ENCODE measurements at regions not wholly inside any gene's neighbourhood (a gene's known extent, or its start where the extent isn't known, plus 50 kb on each side); places are given as distances from the start of the nearest gene placed in this dataset.

DNA sequence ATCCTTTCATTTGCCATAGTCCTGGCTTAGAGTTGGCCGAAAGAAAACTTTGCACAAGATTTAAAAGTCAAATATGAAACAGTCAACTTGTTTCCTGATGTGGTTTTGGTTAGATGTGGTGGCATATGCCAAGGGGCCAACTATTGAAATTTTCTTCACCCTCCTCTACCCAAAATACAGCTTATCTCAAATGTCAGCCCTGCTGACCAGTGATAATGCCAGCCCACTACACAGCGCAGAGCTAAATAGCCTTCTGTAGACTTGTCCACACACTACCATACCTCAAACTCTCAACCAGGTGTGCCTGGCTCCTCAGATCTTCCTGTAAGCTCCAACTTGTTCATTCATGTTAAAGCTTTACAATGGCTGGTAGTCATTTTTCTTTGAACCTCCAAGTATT, 368.5 kb upstream of the STAC start:
- Histone ChIP-seq H3K4me3 (ENCODE audit: low read depth in 1 of 3, low read length in 3 of 3) (no peak overlapping the region), H3K27ac (ENCODE audit: low read depth in 1 of 3, low read length in 2 of 3) (no peak overlapping the region), H3K27me3 (ENCODE audit: control insufficient read depth in 3 of 3, insufficient read depth in 3 of 3, low read length in 3 of 3) (no peaks in the 10 kb centered on the region), H3K4me1 (ENCODE audit: control insufficient read depth in 3 of 3, insufficient read depth in 2 of 3, low read depth in 1 of 3, low read length in 2 of 3) (no peaks in the 10 kb centered on the region), H3K9me3 (ENCODE audit: control insufficient read depth in 2 of 2, insufficient read depth in 1 of 2, low read depth in 1 of 2, low read length in 1 of 2) (peaks cover 0 to 3% of the 10 kb centered on the region in 2 donors), H3K36me3 (ENCODE audit: control insufficient read depth in 3 of 3, insufficient read depth in 2 of 3, low read depth in 1 of 3, low read length in 3 of 3) (no peaks in the 10 kb centered on the region)
- 66 to 80% (median 70%) methylated on average over 2 of the region's 2 CpGs for WGBS, 3 donors
- DNase-seq (no peak), FAIRE-seq (no peak)

DNA sequence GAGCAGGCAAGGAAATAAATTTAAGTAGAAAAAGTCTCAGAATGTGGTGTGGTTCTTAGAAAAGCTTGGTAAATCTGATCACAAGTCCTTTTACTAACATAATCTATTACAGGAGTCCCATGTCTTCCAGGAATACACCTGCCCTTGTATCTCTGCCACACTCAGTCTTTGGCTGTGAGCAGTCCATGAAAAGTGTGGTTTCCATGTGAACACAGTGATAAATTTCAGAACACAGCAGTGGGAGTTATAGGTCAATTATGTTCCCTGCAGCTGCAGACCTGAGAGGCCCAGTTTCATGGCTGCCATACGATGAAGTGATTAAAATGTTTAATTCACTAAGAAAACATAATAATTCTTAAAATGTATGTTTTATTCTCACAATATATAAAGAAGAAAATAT, 366.9 kb upstream of the STAC start:
- WGBS, 3 donors = 55 to 76% (median 66%) methylated on average over 1 of the region's 1 CpG
- no peaks in the 10 kb centered on the region for H3K36me3 ChIP-seq (ENCODE audit: control insufficient read depth in 3 of 3, insufficient read depth in 2 of 3, low read depth in 1 of 3, low read length in 3 of 3)
- no peak for DNase-seq

DNA sequence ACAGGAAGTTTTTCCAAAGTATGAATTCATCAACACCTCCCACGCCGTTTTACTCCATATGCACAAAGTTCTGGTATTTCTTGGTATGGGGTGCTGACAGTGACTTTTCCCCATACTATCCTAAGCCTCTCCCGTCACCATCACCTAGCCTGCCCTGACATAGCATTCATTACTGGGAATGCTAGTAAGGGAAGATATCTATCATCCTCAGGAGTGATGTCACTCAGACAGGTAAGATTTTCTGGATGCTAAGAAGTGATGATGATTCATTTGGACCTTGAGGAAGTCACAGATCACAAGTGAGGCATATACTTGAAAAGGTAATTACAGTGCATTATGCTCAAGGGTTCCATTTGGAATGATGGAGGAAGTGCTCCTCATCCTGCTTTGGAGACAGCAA, 355.1 kb upstream of the STAC start:
- H3K27me3 ChIP-seq (ENCODE audit: control insufficient read depth in 3 of 3, insufficient read depth in 3 of 3, low read length in 3 of 3) = no peaks in the 10 kb centered on the region
- no peaks in the 10 kb centered on the region for H3K36me3 ChIP-seq (ENCODE audit: control insufficient read depth in 3 of 3, insufficient read depth in 2 of 3, low read depth in 1 of 3, low read length in 3 of 3)
- H3K4me3 ChIP-seq (ENCODE audit: low read depth in 1 of 3, low read length in 3 of 3) = no peak overlapping the region
- no peak overlapping the region for H3K27ac ChIP-seq (ENCODE audit: low read depth in 1 of 3, low read length in 2 of 3)
- no peak for FAIRE-seq
- no peaks in the 10 kb centered on the region for H3K4me1 ChIP-seq (ENCODE audit: control insufficient read depth in 3 of 3, insufficient read depth in 2 of 3, low read depth in 1 of 3, low read length in 2 of 3)
- no peaks in the 10 kb centered on the region for H3K9me3 ChIP-seq (ENCODE audit: control insufficient read depth in 2 of 2, insufficient read depth in 1 of 2, low read depth in 1 of 2, low read length in 1 of 2)
- no peak for DNase-seq
- 83 to 92% (median 90%) methylated on average over 3 of the region's 3 CpGs for WGBS, 3 donors

More for the DNA sequence above, 366.9 kb upstream of the STAC start:
- Histone ChIP-seq H3K27me3 (ENCODE audit: control insufficient read depth in 3 of 3, insufficient read depth in 3 of 3, low read length in 3 of 3) (no peaks in the 10 kb centered on the region), H3K27ac (ENCODE audit: low read depth in 1 of 3, low read length in 2 of 3) (no peak overlapping the region), H3K4me3 (ENCODE audit: low read depth in 1 of 3, low read length in 3 of 3) (no peak overlapping the region), H3K9me3 (ENCODE audit: control insufficient read depth in 2 of 2, insufficient read depth in 1 of 2, low read depth in 1 of 2, low read length in 1 of 2) (peaks cover 0 to 1% of the 10 kb centered on the region in 2 donors), H3K4me1 (ENCODE audit: control insufficient read depth in 3 of 3, insufficient read depth in 2 of 3, low read depth in 1 of 3, low read length in 2 of 3) (no peaks in the 10 kb centered on the region)
- FAIRE-seq = no peak

DNA sequence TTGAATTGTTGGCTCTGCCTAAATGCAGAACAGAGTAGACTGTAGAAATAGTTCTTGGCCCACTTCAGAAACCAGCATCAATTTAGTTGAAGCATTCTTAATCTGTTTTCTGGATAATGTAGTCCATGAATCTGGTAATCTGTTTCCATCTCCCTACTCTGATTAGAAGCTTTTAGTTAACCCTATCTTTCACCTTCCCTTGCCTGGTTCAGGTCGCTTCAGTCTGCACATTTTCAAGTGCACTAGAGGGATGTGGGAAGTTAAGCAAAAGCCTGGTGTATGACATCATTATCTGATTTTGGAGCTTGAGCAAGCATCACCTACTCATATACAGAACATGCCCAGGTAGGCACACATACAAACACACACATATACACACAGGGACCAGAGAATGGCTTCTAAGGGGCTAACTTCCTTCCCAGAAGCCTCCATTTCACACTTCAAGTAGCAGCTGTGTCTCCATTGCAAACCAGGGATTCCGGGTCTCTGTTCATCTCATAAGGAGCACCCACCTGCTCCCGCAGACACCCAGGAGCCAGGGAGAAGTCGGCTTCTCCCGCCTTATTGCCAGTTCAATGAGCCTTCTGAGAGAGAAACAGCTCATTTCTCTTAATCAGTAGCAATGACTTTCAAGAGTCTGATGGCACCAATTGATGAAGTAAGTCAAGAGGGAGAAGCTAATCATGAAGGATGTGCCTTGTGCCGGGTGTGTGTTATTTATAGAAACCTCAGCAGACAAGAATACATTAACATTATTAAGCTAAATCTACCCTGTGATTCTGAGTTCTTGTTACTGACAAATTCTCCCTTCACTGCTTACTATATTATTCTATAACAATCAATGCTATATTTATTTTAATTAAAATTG, 347.9 kb upstream of the STAC start:
- no peak for DNase-seq
- H3K4me1 ChIP-seq (ENCODE audit: control insufficient read depth in 3 of 3, insufficient read depth in 2 of 3, low read depth in 1 of 3, low read length in 2 of 3) = no peaks in the 10 kb centered on the region
- no peak overlapping the region for H3K27ac ChIP-seq (ENCODE audit: low read depth in 1 of 3, low read length in 2 of 3)
- no peaks in the 10 kb centered on the region for H3K36me3 ChIP-seq (ENCODE audit: control insufficient read depth in 3 of 3, insufficient read depth in 2 of 3, low read depth in 1 of 3, low read length in 3 of 3)
- H3K27me3 ChIP-seq (ENCODE audit: control insufficient read depth in 3 of 3, insufficient read depth in 3 of 3, low read length in 3 of 3) = no peaks in the 10 kb centered on the region
- H3K9me3 ChIP-seq (ENCODE audit: control insufficient read depth in 2 of 2, insufficient read depth in 1 of 2, low read depth in 1 of 2, low read length in 1 of 2) = no peaks in the 10 kb centered on the region
- no peak for FAIRE-seq
- WGBS, 3 donors = 83 to 86% (median 85%) methylated on average over 6 of the region's 6 CpGs
- H3K4me3 ChIP-seq (ENCODE audit: low read depth in 1 of 3, low read length in 3 of 3) = no peak overlapping the region

DNA sequence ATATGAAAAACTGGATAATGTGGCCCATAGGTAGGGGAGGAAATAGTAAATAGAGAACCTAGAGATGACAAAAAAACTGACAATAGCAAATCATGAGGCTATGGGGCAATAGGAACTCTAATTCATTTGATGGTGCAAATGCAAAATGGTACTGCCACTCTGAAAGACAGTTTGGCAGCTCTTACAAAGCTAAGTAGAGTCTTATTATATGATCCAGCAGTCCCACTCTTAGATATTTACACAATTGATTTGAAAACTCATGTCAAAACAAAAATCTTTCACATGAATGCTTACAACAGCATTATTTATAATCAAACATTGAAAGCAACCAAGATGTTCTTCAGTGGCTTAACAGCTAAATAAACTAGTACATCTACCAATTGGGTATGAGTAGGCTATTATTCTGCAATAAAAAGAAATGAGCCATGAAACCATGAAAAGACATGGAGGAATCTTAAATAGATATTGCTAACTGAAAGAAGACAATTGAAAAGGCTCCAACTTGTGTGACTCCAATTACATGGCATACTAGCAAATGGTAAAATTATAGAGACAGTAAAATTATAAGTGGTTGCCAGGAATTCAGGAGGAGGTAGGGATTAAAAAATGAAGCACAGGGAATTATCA, 321.8 kb upstream of the STAC start:
- no peak overlapping the region for H3K4me3 ChIP-seq (ENCODE audit: low read depth in 1 of 3, low read length in 3 of 3)

DNA sequence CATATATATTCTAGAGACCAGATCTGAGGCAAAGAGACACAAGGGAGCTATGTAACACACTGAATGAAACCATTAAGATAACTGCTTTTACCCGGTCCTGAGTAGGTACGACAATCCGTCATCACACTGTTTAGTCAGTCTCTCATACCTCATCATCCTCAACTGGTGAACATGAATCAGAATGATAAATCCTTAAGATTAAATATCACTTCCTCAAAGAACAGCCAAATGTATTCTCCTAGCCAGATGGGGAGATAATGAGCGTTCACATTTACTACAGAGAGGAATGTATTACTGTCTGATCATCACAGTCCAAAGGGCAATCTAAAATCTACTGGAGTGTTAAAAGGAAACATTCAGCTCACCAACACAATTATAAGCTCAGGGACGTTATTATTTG, 319.4 kb upstream of the STAC start:
- H3K27ac ChIP-seq (ENCODE audit: low read depth in 1 of 3, low read length in 2 of 3) = no peak overlapping the region
- H3K27me3 ChIP-seq (ENCODE audit: control insufficient read depth in 3 of 3, insufficient read depth in 3 of 3, low read length in 3 of 3) = no peaks in the 10 kb centered on the region
- 60 to 73% (median 66%) methylated on average over 5 of the region's 5 CpGs for WGBS, 3 donors
- no peaks in the 10 kb centered on the region for H3K4me1 ChIP-seq (ENCODE audit: control insufficient read depth in 3 of 3, insufficient read depth in 2 of 3, low read depth in 1 of 3, low read length in 2 of 3)
- DNase-seq (no peak), FAIRE-seq (no peak)
- no peaks in the 10 kb centered on the region for H3K9me3 ChIP-seq (ENCODE audit: control insufficient read depth in 2 of 2, insufficient read depth in 1 of 2, low read depth in 1 of 2, low read length in 1 of 2)
- no peak overlapping the region for H3K4me3 ChIP-seq (ENCODE audit: low read depth in 1 of 3, low read length in 3 of 3)
- no peaks in the 10 kb centered on the region for H3K36me3 ChIP-seq (ENCODE audit: control insufficient read depth in 3 of 3, insufficient read depth in 2 of 3, low read depth in 1 of 3, low read length in 3 of 3)

More for the DNA sequence above, 321.8 kb upstream of the STAC start:
- FAIRE-seq (no peak), DNase-seq (no peak)
- Histone ChIP-seq H3K36me3 (ENCODE audit: control insufficient read depth in 3 of 3, insufficient read depth in 2 of 3, low read depth in 1 of 3, low read length in 3 of 3) (no peaks in the 10 kb centered on the region), H3K27me3 (ENCODE audit: control insufficient read depth in 3 of 3, insufficient read depth in 3 of 3, low read length in 3 of 3) (no peaks in the 10 kb centered on the region), H3K4me1 (ENCODE audit: control insufficient read depth in 3 of 3, insufficient read depth in 2 of 3, low read depth in 1 of 3, low read length in 2 of 3) (no peaks in the 10 kb centered on the region), H3K9me3 (ENCODE audit: control insufficient read depth in 2 of 2, insufficient read depth in 1 of 2, low read depth in 1 of 2, low read length in 1 of 2) (no peaks in the 10 kb centered on the region), H3K27ac (ENCODE audit: low read depth in 1 of 3, low read length in 2 of 3) (no peak overlapping the region)

DNA sequence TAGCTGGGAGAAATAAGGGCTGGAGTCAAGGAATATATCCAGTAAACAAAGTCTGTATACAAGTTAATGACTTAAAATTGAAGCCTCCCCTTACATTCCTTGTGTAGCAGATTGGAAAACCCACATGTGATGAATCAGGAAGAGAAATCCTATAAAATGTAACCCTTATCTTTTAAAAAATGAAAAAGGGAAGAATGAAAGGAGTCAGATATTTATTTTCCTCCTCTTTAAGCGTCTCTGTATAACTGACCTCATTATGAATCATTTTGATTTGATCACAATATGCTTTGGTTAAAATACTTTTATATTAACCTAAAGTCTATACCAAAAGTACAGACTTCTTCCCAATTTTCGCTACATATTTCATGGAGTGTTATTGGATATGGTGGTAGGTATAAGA, 316.3 kb upstream of the STAC start:
- Histone ChIP-seq H3K9me3 (ENCODE audit: control insufficient read depth in 2 of 2, insufficient read depth in 1 of 2, low read depth in 1 of 2, low read length in 1 of 2) (no peaks in the 10 kb centered on the region), H3K4me1 (ENCODE audit: control insufficient read depth in 3 of 3, insufficient read depth in 2 of 3, low read depth in 1 of 3, low read length in 2 of 3) (no peaks in the 10 kb centered on the region), H3K27me3 (ENCODE audit: control insufficient read depth in 3 of 3, insufficient read depth in 3 of 3, low read length in 3 of 3) (no peaks in the 10 kb centered on the region), H3K27ac (ENCODE audit: low read depth in 1 of 3, low read length in 2 of 3) (no peak overlapping the region), H3K36me3 (ENCODE audit: control insufficient read depth in 3 of 3, insufficient read depth in 2 of 3, low read depth in 1 of 3, low read length in 3 of 3) (no peaks in the 10 kb centered on the region), H3K4me3 (ENCODE audit: low read depth in 1 of 3, low read length in 3 of 3) (no peak overlapping the region)
- no peak for DNase-seq
- FAIRE-seq = no peak
- WGBS, 3 donors = 76 to 83% (median 80%) methylated on average over 2 of the region's 2 CpGs

DNA sequence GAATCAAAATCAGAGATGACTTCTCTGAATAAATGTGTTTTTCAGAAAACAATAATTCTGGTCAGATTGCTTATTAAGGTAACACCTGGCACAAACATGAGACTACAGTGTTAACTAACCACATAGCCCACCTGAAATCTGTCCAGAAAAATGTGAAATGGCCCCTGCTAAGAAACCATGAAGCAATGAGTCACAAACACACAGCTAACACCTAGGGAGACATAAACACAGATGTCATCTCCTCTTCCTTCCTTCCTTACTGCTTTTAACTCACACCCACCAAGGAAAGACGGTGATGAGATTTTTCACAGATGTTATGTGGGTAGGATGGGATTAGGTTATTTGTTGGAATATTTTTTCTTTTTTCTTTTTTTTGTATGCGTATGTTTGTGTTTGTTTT, 315.0 kb upstream of the STAC start:
- 79 to 80% (median 80%) methylated on average over 2 of the region's 2 CpGs for WGBS, 3 donors
- Histone ChIP-seq H3K4me1 (ENCODE audit: control insufficient read depth in 3 of 3, insufficient read depth in 2 of 3, low read depth in 1 of 3, low read length in 2 of 3) (no peaks in the 10 kb centered on the region), H3K27ac (ENCODE audit: low read depth in 1 of 3, low read length in 2 of 3) (no peak overlapping the region), H3K36me3 (ENCODE audit: control insufficient read depth in 3 of 3, insufficient read depth in 2 of 3, low read depth in 1 of 3, low read length in 3 of 3) (no peaks in the 10 kb centered on the region), H3K9me3 (ENCODE audit: control insufficient read depth in 2 of 2, insufficient read depth in 1 of 2, low read depth in 1 of 2, low read length in 1 of 2) (no peaks in the 10 kb centered on the region), H3K27me3 (ENCODE audit: control insufficient read depth in 3 of 3, insufficient read depth in 3 of 3, low read length in 3 of 3) (no peaks in the 10 kb centered on the region), H3K4me3 (ENCODE audit: low read depth in 1 of 3, low read length in 3 of 3) (no peak overlapping the region)
- DNase-seq = no peak
- FAIRE-seq = no peak

Data from small intestine (tissue), 7 donors.